Stimulated activated memory B cell treated with anti-CD40 and anti-IgM and Interleukin-4, amounts not matched to agents 10 μg/mL and 1 μg/mL and 100 μg/mL, for 72 hours (primary cell): ENCODE measurements at regions not wholly inside any gene's neighbourhood (a gene's known extent, or its start where the extent isn't known, plus 50 kb on each side); places are given as distances from the start of the nearest gene placed in this dataset.
A peak's percentile ranks its signal among the peaks of the same experiment; 100 is the strongest.
"Not testable (repeated sequence)": the region's sequence is repeated elsewhere in the genome, so short reads cannot be mapped to it uniquely, and the experiment has no call there.

Experiments used
- ATAC-seq: fragments of 150-1000 bp; cut with Tn5 transposase; 2 replicates; pipeline ENCODE4 v1.10.0; 2021
- H3K27ac Mint-ChIP-seq: one replicate; pipeline ENCODE4 v1.8.0; 2022; ENCODE audit warnings: mild to moderate bottlenecking, mixed read lengths
- H3K27me3 Mint-ChIP-seq: one replicate; pipeline ENCODE4 v1.8.0; 2022; ENCODE audit warnings: mixed read lengths
- H3K36me3 Mint-ChIP-seq: one replicate; pipeline ENCODE4 v1.8.0; 2022; ENCODE audit warnings: mixed read lengths
- H3K4me1 Mint-ChIP-seq: one replicate; pipeline ENCODE4 v1.8.0; 2022; ENCODE audit warnings: mixed read lengths
- H3K4me3 Mint-ChIP-seq: one replicate; pipeline ENCODE4 v1.8.0; 2022; ENCODE audit warnings: mild to moderate bottlenecking, moderate library complexity, mixed read lengths
- H3K9me3 Mint-ChIP-seq: one replicate; pipeline ENCODE4 v1.8.0; 2022; ENCODE audit warnings: mixed read lengths

- no peak for ATAC-seq
- Mint-ChIP-seq H3K27ac (no peak overlapping the region), H3K36me3 (no peaks in the 10 kb centered on the region), H3K27me3 (peaks cover 10% of the 10 kb centered on the region), H3K4me3 (no peak overlapping the region), H3K9me3 (no peaks in the 10 kb centered on the region), H3K4me1 (no peaks in the 10 kb centered on the region)
Measured at GRCh38 chr2:43070676-43071502, 155.5 kb downstream of the ZFP36L2 start.

DNA sequence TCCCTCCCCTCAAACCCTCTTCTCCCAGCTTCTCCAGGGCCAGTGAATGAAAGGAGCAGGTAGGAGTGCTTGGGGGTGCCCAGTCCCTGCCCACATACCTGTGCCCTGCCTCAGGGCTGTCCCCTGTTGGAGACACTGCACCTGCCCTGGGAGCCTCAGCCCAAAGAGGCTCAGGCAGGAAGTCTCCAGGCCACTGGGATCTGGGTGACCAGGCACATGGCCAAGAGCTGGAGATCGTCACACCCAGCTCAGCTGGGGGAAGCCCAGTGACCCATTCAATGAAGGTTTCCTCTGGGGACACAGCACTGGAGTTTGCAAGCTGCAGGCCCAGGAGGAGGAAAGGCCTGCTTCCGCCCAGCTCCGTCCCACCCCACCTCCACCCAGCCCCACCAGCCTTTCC lies 156.4 kb downstream of the ZFP36L2 start:
- Mint-ChIP-seq H3K27ac (no peak overlapping the region), H3K4me3 (no peak overlapping the region), H3K36me3 (no peaks in the 10 kb centered on the region), H3K9me3 (no peaks in the 10 kb centered on the region), H3K27me3 (peaks cover 10% of the 10 kb centered on the region), H3K4me1 (no peaks in the 10 kb centered on the region)
- no peak for ATAC-seq

GRCh38 chr2:43068631-43069517 lies 157.5 kb downstream of the ZFP36L2 start:
- no peak overlapping the region for H3K4me3 Mint-ChIP-seq
- H3K4me1 Mint-ChIP-seq = no peaks in the 10 kb centered on the region
- no peaks in the 10 kb centered on the region for H3K9me3 Mint-ChIP-seq
- no peak overlapping the region for H3K27ac Mint-ChIP-seq
- no peaks in the 10 kb centered on the region for H3K36me3 Mint-ChIP-seq
- peaks cover 10% of the 10 kb centered on the region for H3K27me3 Mint-ChIP-seq
- ATAC-seq = no peak

GRCh38 chr2:43068041-43068533 lies 158.3 kb downstream of the ZFP36L2 start:
- H3K27ac Mint-ChIP-seq = no peak overlapping the region
- no peaks in the 10 kb centered on the region for H3K36me3 Mint-ChIP-seq
- no peaks in the 10 kb centered on the region for H3K9me3 Mint-ChIP-seq
- peaks cover 10% of the 10 kb centered on the region for H3K27me3 Mint-ChIP-seq
- no peak overlapping the region for H3K4me3 Mint-ChIP-seq
- ATAC-seq = peak; percentile 56
- H3K4me1 Mint-ChIP-seq = no peaks in the 10 kb centered on the region

GRCh38 chr2:43067254-43068040 lies 159.0 kb downstream of the ZFP36L2 start:
- ATAC-seq = no peak
- H3K4me3 Mint-ChIP-seq = no peak overlapping the region
- H3K27me3 Mint-ChIP-seq = peaks cover 10% of the 10 kb centered on the region
- H3K9me3 Mint-ChIP-seq = no peaks in the 10 kb centered on the region
- H3K36me3 Mint-ChIP-seq = no peaks in the 10 kb centered on the region
- H3K4me1 Mint-ChIP-seq = no peaks in the 10 kb centered on the region
- no peak overlapping the region for H3K27ac Mint-ChIP-seq

GRCh38 chr2:43066541-43067253 lies 159.7 kb downstream of the ZFP36L2 start:
- H3K4me1 Mint-ChIP-seq, H3K9me3 Mint-ChIP-seq, H3K27me3 Mint-ChIP-seq, H3K36me3 Mint-ChIP-seq, ATAC-seq, H3K4me3 Mint-ChIP-seq: not testable (repeated sequence)
- H3K27ac Mint-ChIP-seq = peak overlapping the region; percentile 8

DNA sequence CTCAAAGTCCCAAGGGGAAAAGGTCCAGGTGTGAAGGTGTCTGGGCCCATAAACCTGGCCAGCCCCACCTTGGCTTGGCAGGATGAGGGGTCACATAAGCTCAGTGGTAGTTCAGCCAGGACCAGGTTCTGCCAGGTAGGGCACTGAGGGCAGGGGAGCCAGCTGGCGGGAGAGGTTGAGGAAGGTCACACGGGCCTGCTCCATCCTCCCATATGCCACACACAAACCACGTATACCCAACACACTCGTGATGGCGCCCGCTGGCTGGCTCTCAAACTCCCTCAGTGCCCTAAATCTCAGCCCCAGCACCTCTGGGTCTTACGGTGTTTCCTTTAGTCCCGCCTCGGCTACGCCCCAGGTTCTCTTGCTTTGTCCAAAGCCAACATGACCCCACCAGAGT lies 160.5 kb downstream of the ZFP36L2 start:
- H3K36me3 Mint-ChIP-seq = peaks cover 4% of the 10 kb centered on the region
- peaks cover 10% of the 10 kb centered on the region for H3K27me3 Mint-ChIP-seq
- H3K27ac Mint-ChIP-seq = peak overlapping the region; percentile 8
- H3K9me3 Mint-ChIP-seq = peaks cover 3% of the 10 kb centered on the region
- H3K4me1 Mint-ChIP-seq = no peaks in the 10 kb centered on the region
- no peak overlapping the region for H3K4me3 Mint-ChIP-seq
- no peak for ATAC-seq

DNA sequence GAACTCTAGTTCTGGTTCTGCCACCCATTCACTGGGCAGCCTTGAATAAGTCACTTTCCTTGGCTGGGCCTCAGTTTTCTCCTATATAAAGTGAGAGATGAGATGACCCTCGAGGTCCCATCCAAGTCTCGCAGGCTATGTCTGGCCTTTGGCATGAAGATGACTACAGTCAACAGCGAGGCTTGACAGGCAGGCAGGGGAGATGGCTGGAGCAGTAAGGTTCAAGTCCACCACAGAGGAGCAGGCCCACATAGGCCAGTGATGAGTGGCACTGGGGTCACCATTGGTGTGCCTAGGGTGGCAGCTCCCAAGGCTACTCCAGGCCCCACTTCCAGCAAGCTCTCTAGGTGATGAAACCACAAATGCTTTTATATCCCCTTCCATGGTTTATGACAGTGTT lies 161.4 kb downstream of the ZFP36L2 start:
- Mint-ChIP-seq H3K27ac (no peak overlapping the region), H3K27me3 (peaks cover 10% of the 10 kb centered on the region), H3K4me3 (no peak overlapping the region), H3K36me3 (peaks cover 4% of the 10 kb centered on the region), H3K4me1 (no peaks in the 10 kb centered on the region), H3K9me3 (peaks cover 3% of the 10 kb centered on the region)
- no peak for ATAC-seq

- H3K27me3 Mint-ChIP-seq, H3K9me3 Mint-ChIP-seq, H3K36me3 Mint-ChIP-seq, H3K4me3 Mint-ChIP-seq, ATAC-seq, H3K27ac Mint-ChIP-seq: not testable (repeated sequence)
- peaks cover 15% of the 10 kb centered on the region for H3K4me1 Mint-ChIP-seq
Measured at GRCh38 chr2:43063096-43063495, 163.3 kb downstream of the ZFP36L2 start.

- peaks cover 15% of the 10 kb centered on the region for H3K4me1 Mint-ChIP-seq
- H3K27ac Mint-ChIP-seq = no peak overlapping the region
- H3K4me3 Mint-ChIP-seq = no peak overlapping the region
- H3K27me3 Mint-ChIP-seq = no peaks in the 10 kb centered on the region
- peaks cover 4% of the 10 kb centered on the region for H3K36me3 Mint-ChIP-seq
- no peak for ATAC-seq
- peaks cover 3% of the 10 kb centered on the region for H3K9me3 Mint-ChIP-seq
Measured at GRCh38 chr2:43062058-43062457, 164.3 kb downstream of the ZFP36L2 start.

GRCh38 chr2:43060390-43061016 lies 165.9 kb downstream of the ZFP36L2 start:
- Mint-ChIP-seq H3K4me1 (peaks cover 15% of the 10 kb centered on the region), H3K27ac (no peak overlapping the region), H3K4me3 (no peak overlapping the region), H3K9me3 (peaks cover 3% of the 10 kb centered on the region), H3K36me3 (peaks cover 4% of the 10 kb centered on the region), H3K27me3 (peaks cover 11% of the 10 kb centered on the region)
- ATAC-seq = no peak

DNA sequence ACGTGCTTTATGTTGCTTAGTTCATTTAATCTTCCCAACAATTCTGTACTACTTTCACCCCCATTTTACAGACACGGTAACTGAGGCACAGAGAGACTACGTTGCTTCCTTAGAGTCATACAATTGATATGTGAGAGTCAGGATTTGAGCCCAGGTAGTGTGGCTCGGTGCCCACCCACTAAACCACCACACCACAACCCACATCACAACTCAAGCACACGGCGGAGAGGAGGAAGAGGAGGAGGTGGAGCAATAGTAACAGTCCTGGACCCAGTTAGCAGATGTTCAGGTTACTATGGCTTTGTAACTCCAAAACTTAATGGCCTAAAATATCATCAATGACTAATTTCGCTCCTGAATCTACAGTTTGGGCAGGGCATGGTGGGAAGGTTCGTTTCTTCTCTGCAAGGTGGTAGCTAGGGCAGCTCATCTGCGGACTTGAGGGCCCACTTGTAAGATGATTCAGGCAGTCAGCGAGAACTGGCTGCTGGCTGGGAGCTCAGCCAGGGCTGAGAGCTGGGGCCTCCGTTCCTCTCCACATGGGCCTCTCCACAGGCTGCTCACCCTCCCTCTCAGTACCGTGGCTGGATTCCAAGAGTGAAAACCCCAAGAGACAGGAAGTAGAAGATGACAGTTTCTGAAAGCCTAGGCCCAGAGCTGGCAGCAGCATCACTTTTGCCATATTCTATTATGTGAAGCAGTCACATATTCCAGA lies 167.1 kb downstream of the ZFP36L2 start:
- no peak overlapping the region for H3K4me3 Mint-ChIP-seq
- peaks cover 3% of the 10 kb centered on the region for H3K9me3 Mint-ChIP-seq
- H3K36me3 Mint-ChIP-seq = peaks cover 4% of the 10 kb centered on the region
- ATAC-seq = peak; percentile 42
- H3K4me1 Mint-ChIP-seq = peaks cover 15% of the 10 kb centered on the region
- no peak overlapping the region for H3K27ac Mint-ChIP-seq
- H3K27me3 Mint-ChIP-seq = peaks cover 22% of the 10 kb centered on the region

GRCh38 chr2:43058726-43059110 lies 167.7 kb downstream of the ZFP36L2 start:
- no peak for ATAC-seq
- H3K4me1 Mint-ChIP-seq = peaks cover 15% of the 10 kb centered on the region
- H3K9me3 Mint-ChIP-seq = peaks cover 3% of the 10 kb centered on the region
- H3K27me3 Mint-ChIP-seq = peaks cover 23% of the 10 kb centered on the region
- H3K4me3 Mint-ChIP-seq = no peak overlapping the region
- H3K27ac Mint-ChIP-seq = no peak overlapping the region
- H3K36me3 Mint-ChIP-seq = peaks cover 4% of the 10 kb centered on the region
